Endodermal cell (in vitro differentiated cells): ENCODE measurements at regions not wholly inside any gene's neighbourhood (a gene's known extent, or its start where the extent isn't known, plus 50 kb on each side); places are given as distances from the start of the nearest gene placed in this dataset.

Experiments used
- DNase-seq: peaks from one replicate; pipeline ENCODE4 v3.0.0-alpha.2; 2017
- H3K27ac ChIP-seq: 2 replicates; pipeline ENCODE4 v1.5.1; 2013; ENCODE audit warnings: mild to moderate bottlenecking, low read depth, low read length, moderate library complexity
- H3K27me3 ChIP-seq: 2 replicates; pipeline ENCODE4 v1.6.1; 2013; ENCODE audit warnings: mild to moderate bottlenecking, low read length, moderate library complexity; ENCODE audit not compliant: insufficient read depth, control insufficient read depth, poor library complexity, severe bottlenecking
- H3K36me3 ChIP-seq: 2 replicates; pipeline ENCODE4 v1.7.0; 2013; ENCODE audit warnings: mild to moderate bottlenecking, low read length, moderate library complexity; ENCODE audit not compliant: control insufficient read depth, insufficient read depth
- H3K4me1 ChIP-seq: one replicate; pipeline ENCODE4 v1.7.0; 2013; ENCODE audit warnings: low read length; ENCODE audit not compliant: control insufficient read depth, insufficient read depth
- H3K4me3 ChIP-seq: 2 replicates; pipeline ENCODE4 v1.5.1; 2013; ENCODE audit warnings: mild to moderate bottlenecking, low read length, moderate library complexity
- H3K9ac ChIP-seq: 2 replicates; pipeline ENCODE4 v1.6.1; 2013; ENCODE audit warnings: mild to moderate bottlenecking, low read length, moderate library complexity; ENCODE audit not compliant: poor library complexity, severe bottlenecking; ENCODE audit errors: extremely low read depth
- H3K9me3 ChIP-seq: 2 replicates; pipeline ENCODE4 v1.6.1; 2013; ENCODE audit warnings: mild to moderate bottlenecking, low read length, moderate library complexity; ENCODE audit not compliant: control insufficient read depth
- H3K27ac Mint-ChIP-seq: 2 replicates; pipeline ENCODE4 v1.8.0; 2020; ENCODE audit warnings: mixed read lengths
- H3K27me3 Mint-ChIP-seq: 2 replicates; pipeline ENCODE4 v1.8.0; 2021; ENCODE audit warnings: mild to moderate bottlenecking, mixed read lengths; ENCODE audit not compliant: insufficient read depth
- H3K36me3 Mint-ChIP-seq: 2 replicates; pipeline ENCODE4 v1.8.0; 2020; ENCODE audit warnings: low read depth, mixed read lengths
- H3K4me1 Mint-ChIP-seq: 2 replicates; pipeline ENCODE4 v1.8.0; 2020; ENCODE audit warnings: mixed read lengths
- H3K4me3 Mint-ChIP-seq: 2 replicates; pipeline ENCODE4 v1.8.0; 2020; ENCODE audit warnings: mild to moderate bottlenecking, moderate library complexity, mixed read lengths
- H3K9me3 Mint-ChIP-seq: 2 replicates; pipeline ENCODE4 v1.8.0; 2020; ENCODE audit warnings: mild to moderate bottlenecking, mixed read lengths
- WGBS, 2 experiments: methylation state at CpG; one replicate each; pipeline versions ENCODE4 v1.1.5 to v1.1.7; 2013; ENCODE audit warnings: missing lambda C conversion rate in 2 of 2, mixed read lengths in 1 of 2; ENCODE audit not compliant: insufficient coverage in 1 of 2, insufficient read length in 1 of 2; 5-methylcytosine and 5-hydroxymethylcytosine counted together
- TF ChIP-seq, protein P1 (sequence below): fragments of 200-600 bp; sonication (generic); conservative IDR thresholded peaks from 2 replicates; pipeline ENCODE4 v1.5.0; 2021; ENCODE audit warnings: antibody characterized with exemption, mild to moderate bottlenecking

DNA sequence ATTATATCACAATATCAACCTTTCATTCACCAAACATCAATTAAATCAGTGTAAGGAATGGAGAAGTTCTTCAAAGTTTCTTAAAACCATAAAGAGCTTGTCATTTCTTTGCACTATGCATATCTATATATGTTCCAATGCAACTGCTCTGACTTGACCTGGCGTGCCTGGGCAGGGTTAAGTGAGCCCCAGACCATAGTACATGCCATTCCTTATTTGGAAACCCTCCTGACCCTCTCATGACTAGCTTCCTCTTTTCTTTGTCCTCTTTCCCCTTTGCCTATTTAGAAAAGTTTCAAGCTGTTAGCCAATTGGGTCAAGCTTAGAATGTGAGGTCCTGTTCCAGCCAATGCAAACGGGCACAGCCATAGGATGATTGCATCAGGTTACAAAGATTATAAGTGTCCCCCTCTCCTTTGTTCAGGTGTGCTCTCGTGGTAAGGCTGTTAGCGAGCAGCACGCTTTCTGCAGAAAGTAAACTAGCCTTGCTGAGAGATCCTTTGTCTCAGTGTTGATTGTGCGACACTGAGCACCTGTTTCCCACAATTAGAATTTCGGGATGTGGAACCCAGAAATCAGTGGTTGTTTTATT is 78.2 kb upstream of the UXS1 start:
- peaks cover 8% of the 10 kb centered on the region for H3K9me3 Mint-ChIP-seq
- Histone ChIP-seq H3K9ac (no peak overlapping the region), H3K27ac (no peak overlapping the region), H3K4me1 (no peaks in the 10 kb centered on the region), H3K9me3 (no peaks in the 10 kb centered on the region), H3K27me3 (no peaks in the 10 kb centered on the region), H3K4me3 (no peak overlapping the region), H3K36me3 (no peaks in the 10 kb centered on the region)
- H3K27ac Mint-ChIP-seq, result no peak overlapping the region
- WGBS, 2 experiments, result 91 to 92% methylated on average over 5 to 6 of the region's 7 CpGs
- peak; percentile 66 for DNase-seq
- H3K4me3 Mint-ChIP-seq, result no peak overlapping the region
- TF ChIP-seq, protein P1, sequence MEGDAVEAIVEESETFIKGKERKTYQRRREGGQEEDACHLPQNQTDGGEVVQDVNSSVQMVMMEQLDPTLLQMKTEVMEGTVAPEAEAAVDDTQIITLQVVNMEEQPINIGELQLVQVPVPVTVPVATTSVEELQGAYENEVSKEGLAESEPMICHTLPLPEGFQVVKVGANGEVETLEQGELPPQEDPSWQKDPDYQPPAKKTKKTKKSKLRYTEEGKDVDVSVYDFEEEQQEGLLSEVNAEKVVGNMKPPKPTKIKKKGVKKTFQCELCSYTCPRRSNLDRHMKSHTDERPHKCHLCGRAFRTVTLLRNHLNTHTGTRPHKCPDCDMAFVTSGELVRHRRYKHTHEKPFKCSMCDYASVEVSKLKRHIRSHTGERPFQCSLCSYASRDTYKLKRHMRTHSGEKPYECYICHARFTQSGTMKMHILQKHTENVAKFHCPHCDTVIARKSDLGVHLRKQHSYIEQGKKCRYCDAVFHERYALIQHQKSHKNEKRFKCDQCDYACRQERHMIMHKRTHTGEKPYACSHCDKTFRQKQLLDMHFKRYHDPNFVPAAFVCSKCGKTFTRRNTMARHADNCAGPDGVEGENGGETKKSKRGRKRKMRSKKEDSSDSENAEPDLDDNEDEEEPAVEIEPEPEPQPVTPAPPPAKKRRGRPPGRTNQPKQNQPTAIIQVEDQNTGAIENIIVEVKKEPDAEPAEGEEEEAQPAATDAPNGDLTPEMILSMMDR, result no peak
- H3K36me3 Mint-ChIP-seq, result no peaks in the 10 kb centered on the region
- H3K4me1 Mint-ChIP-seq, result no peaks in the 10 kb centered on the region
- no peaks in the 10 kb centered on the region for H3K27me3 Mint-ChIP-seq

DNA sequence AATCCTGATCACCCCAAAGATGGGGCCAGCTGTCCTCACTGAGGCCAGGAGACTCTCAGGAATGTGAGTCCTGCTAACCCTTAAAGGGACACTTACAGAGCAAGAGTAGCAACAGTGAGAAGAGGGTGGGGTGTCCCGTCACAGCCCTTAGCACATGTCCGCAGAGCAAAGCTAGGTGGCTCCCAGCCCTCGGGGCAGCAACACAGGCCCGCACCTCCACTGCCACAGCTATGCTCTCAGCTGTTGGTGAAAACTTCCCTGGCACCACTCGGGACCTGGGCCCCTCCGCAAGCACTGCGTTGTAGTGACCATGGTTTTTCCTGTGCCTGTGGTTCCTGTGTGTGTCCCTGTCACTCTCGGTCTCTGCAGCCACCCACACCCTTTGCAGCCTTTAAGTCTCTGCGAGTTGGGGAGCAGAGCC is 76.4 kb upstream of the UXS1 start:
- Mint-ChIP-seq H3K4me1 (no peaks in the 10 kb centered on the region), H3K36me3 (no peaks in the 10 kb centered on the region), H3K27ac (no peak overlapping the region), H3K9me3 (peaks cover 9% of the 10 kb centered on the region), H3K27me3 (no peaks in the 10 kb centered on the region), H3K4me3 (no peak overlapping the region)
- Histone ChIP-seq H3K9me3 (no peaks in the 10 kb centered on the region), H3K9ac (no peak overlapping the region), H3K4me1 (no peaks in the 10 kb centered on the region), H3K36me3 (no peaks in the 10 kb centered on the region), H3K4me3 (no peak overlapping the region), H3K27me3 (no peaks in the 10 kb centered on the region), H3K27ac (no peak overlapping the region)
- TF ChIP-seq, protein P1, result no peak
- no peak for DNase-seq
- WGBS, 2 experiments, result 92 to 94% methylated on average over 5 to 9 of the region's 9 CpGs

DNA sequence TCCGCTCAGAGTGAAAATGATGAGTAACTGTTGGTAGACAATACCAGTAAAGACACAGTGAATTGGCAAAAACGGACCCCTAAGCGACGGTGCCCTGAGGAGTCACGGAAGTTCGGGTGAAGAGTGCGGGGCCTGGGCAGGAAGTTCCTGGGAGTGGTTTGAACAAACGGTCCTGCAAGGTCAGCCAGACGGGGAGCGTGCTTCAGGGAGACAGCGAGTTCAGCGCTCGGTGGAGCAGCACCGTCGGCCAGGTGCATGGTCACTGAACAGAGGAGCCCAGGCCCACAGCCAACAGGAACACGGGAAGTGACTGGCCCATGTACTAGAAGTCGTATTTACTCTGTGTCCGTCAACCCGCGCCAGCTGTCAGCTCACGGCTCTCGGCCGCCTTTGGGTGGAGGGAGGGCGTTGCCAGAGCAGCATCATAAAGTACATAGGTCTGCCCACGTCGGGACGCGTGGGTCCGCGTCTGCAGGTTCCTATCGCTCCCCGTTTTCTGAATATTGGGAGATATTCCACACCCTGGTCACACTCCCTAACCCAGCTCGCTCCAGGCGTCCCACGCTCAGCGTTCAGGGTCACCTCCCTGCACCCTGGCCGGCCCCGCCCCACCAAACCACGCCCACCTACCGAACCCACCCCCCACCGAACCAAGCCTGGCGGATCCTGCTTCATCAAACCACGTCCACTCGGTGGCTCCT is 75.6 kb upstream of the UXS1 start:
- TF ChIP-seq, protein P1, result no peak
- H3K27ac ChIP-seq, result no peak overlapping the region
- Mint-ChIP-seq H3K9me3 (peaks cover 9% of the 10 kb centered on the region), H3K36me3 (no peaks in the 10 kb centered on the region), H3K4me1 (no peaks in the 10 kb centered on the region), H3K27me3 (no peaks in the 10 kb centered on the region), H3K4me3 (no peak overlapping the region), H3K27ac (no peak overlapping the region)
- no peaks in the 10 kb centered on the region for H3K27me3 ChIP-seq
- no peaks in the 10 kb centered on the region for H3K36me3 ChIP-seq
- no peaks in the 10 kb centered on the region for H3K4me1 ChIP-seq
- no peaks in the 10 kb centered on the region for H3K9me3 ChIP-seq
- 82 to 90% methylated on average over 22 to 43 of the region's 44 CpGs for WGBS, 2 experiments
- DNase-seq, result no peak
- H3K4me3 ChIP-seq, result no peak overlapping the region
- H3K9ac ChIP-seq, result no peak overlapping the region
